ENCODE measurements at regions not wholly inside any gene's neighbourhood (a gene's known extent, or its start where the extent isn't known, plus 50 kb on each side); places are given as distances from the start of the nearest gene placed in this dataset.

GRCh38 chr12:45633733-45634132 lies 95.8 kb upstream of the ARID2 start:
- Mint-ChIP-seq H3K27ac (no peak overlapping the region), H3K4me1 (peaks cover 0 to 3% (median 0%) of the 10 kb centered on the region in 4 donors), H3K4me3 (no peak overlapping the region), H3K27me3 (peaks cover 28% of the 10 kb centered on the region), H3K9me3 (peaks cover 0 to 3% (median 0%) of the 10 kb centered on the region in 7 donors), H3K36me3 (no peaks in the 10 kb centered on the region)
- H3K27ac ChIP-seq (ENCODE audit: insufficient read depth, low read length, poor library complexity, severe bottlenecking): no peak overlapping the region
- ATAC-seq (ENCODE audit: low read depth in 2 of 2) (no peak), DNase-seq (no peak)
- no peak overlapping the region for H3K4me3 ChIP-seq (ENCODE audit: low read depth, low read length)
- H3K4me1 ChIP-seq (ENCODE audit: control insufficient read depth, insufficient read depth, low read length, poor library complexity, severe bottlenecking): no peaks in the 10 kb centered on the region
- H3K9me3 ChIP-seq (ENCODE audit: control insufficient read depth in 2 of 2, low read length in 2 of 2): no peaks in the 10 kb centered on the region
- H3K27me3 ChIP-seq (ENCODE audit: control insufficient read depth, insufficient read depth, low read length): peaks cover 7% of the 10 kb centered on the region
- no peaks in the 10 kb centered on the region for H3K36me3 ChIP-seq (ENCODE audit: control insufficient read depth, insufficient read depth, low read length)

- H3K36me3 ChIP-seq (ENCODE audit: control insufficient read depth, insufficient read depth, low read length): no peaks in the 10 kb centered on the region
- DNase-seq (no peak), ATAC-seq (ENCODE audit: low read depth in 2 of 2) (no peak)
- no peaks in the 10 kb centered on the region for H3K36me3 Mint-ChIP-seq
- H3K4me3 Mint-ChIP-seq: no peak overlapping the region
- no peaks in the 10 kb centered on the region for H3K9me3 ChIP-seq (ENCODE audit: control insufficient read depth in 2 of 2, low read length in 2 of 2)
- H3K27me3 Mint-ChIP-seq: peaks cover 31% of the 10 kb centered on the region
- no peaks in the 10 kb centered on the region for H3K4me1 ChIP-seq (ENCODE audit: control insufficient read depth, insufficient read depth, low read length, poor library complexity, severe bottlenecking)
- no peak overlapping the region for H3K4me3 ChIP-seq (ENCODE audit: low read depth, low read length)
- H3K27ac ChIP-seq (ENCODE audit: insufficient read depth, low read length, poor library complexity, severe bottlenecking): no peak overlapping the region
- H3K4me1 Mint-ChIP-seq: peaks cover 0 to 3% (median 0%) of the 10 kb centered on the region in 4 donors
- no peak overlapping the region for H3K27ac Mint-ChIP-seq
- H3K27me3 ChIP-seq (ENCODE audit: control insufficient read depth, insufficient read depth, low read length): peaks cover 7% of the 10 kb centered on the region
- peaks cover 0 to 3% (median 0%) of the 10 kb centered on the region in 7 donors for H3K9me3 Mint-ChIP-seq
These were observed 95.1 kb upstream of the ARID2 start for GRCh38 chr12:45634273-45634917.

- Histone ChIP-seq H3K27me3 (ENCODE audit: control insufficient read depth, insufficient read depth, low read length) (no peaks in the 10 kb centered on the region), H3K4me3 (ENCODE audit: low read depth, low read length) (no peak overlapping the region), H3K27ac (ENCODE audit: insufficient read depth, low read length, poor library complexity, severe bottlenecking) (no peak overlapping the region), H3K9me3 (ENCODE audit: control insufficient read depth in 2 of 2, low read length in 2 of 2) (no peaks in the 10 kb centered on the region), H3K36me3 (ENCODE audit: control insufficient read depth, insufficient read depth, low read length) (no peaks in the 10 kb centered on the region), H3K4me1 (ENCODE audit: control insufficient read depth, insufficient read depth, low read length, poor library complexity, severe bottlenecking) (no peaks in the 10 kb centered on the region)
- Mint-ChIP-seq H3K27ac (no peak overlapping the region), H3K36me3 (no peaks in the 10 kb centered on the region), H3K27me3 (peaks cover 21% of the 10 kb centered on the region), H3K4me1 (peaks cover 0 to 3% (median 0%) of the 10 kb centered on the region in 4 donors), H3K4me3 (no peak overlapping the region), H3K9me3 (peaks cover 0 to 3% (median 0%) of the 10 kb centered on the region in 7 donors)
- DNase-seq (no peak), ATAC-seq (ENCODE audit: low read depth in 2 of 2) (no peak)
These were observed 92.3 kb upstream of the ARID2 start for GRCh38 chr12:45637242-45637641.

- no peaks in the 10 kb centered on the region for H3K36me3 Mint-ChIP-seq
- DNase-seq (no peak), ATAC-seq (ENCODE audit: low read depth in 2 of 2) (no peak)
- H3K4me3 Mint-ChIP-seq: no peak overlapping the region
- H3K9me3 Mint-ChIP-seq: peaks cover 0 to 3% (median 0%) of the 10 kb centered on the region in 7 donors
- no peak overlapping the region for H3K27ac ChIP-seq (ENCODE audit: insufficient read depth, low read length, poor library complexity, severe bottlenecking)
- peaks cover 0 to 3% (median 0%) of the 10 kb centered on the region in 4 donors for H3K4me1 Mint-ChIP-seq
- peaks cover 21% of the 10 kb centered on the region for H3K27me3 Mint-ChIP-seq
- no peaks in the 10 kb centered on the region for H3K9me3 ChIP-seq (ENCODE audit: control insufficient read depth in 2 of 2, low read length in 2 of 2)
- no peak overlapping the region for H3K4me3 ChIP-seq (ENCODE audit: low read depth, low read length)
- no peaks in the 10 kb centered on the region for H3K4me1 ChIP-seq (ENCODE audit: control insufficient read depth, insufficient read depth, low read length, poor library complexity, severe bottlenecking)
- H3K36me3 ChIP-seq (ENCODE audit: control insufficient read depth, insufficient read depth, low read length): no peaks in the 10 kb centered on the region
- H3K27me3 ChIP-seq (ENCODE audit: control insufficient read depth, insufficient read depth, low read length): no peaks in the 10 kb centered on the region
- H3K27ac Mint-ChIP-seq: no peak overlapping the region
These were observed 91.8 kb upstream of the ARID2 start for GRCh38 chr12:45637706-45638105.

- H3K27ac Mint-ChIP-seq: no peak overlapping the region
- Histone ChIP-seq H3K27ac (ENCODE audit: insufficient read depth, low read length, poor library complexity, severe bottlenecking) (no peak overlapping the region), H3K27me3 (ENCODE audit: control insufficient read depth, insufficient read depth, low read length) (no peaks in the 10 kb centered on the region), H3K36me3 (ENCODE audit: control insufficient read depth, insufficient read depth, low read length) (no peaks in the 10 kb centered on the region), H3K9me3 (ENCODE audit: control insufficient read depth in 2 of 2, low read length in 2 of 2) (no peaks in the 10 kb centered on the region), H3K4me3 (ENCODE audit: low read depth, low read length) (no peak overlapping the region), H3K4me1 (ENCODE audit: control insufficient read depth, insufficient read depth, low read length, poor library complexity, severe bottlenecking) (no peaks in the 10 kb centered on the region)
- H3K27me3 Mint-ChIP-seq: peaks cover 21% of the 10 kb centered on the region
- no peaks in the 10 kb centered on the region for H3K36me3 Mint-ChIP-seq
- H3K4me3 Mint-ChIP-seq: no peak overlapping the region
- peaks cover 0 to 3% (median 0%) of the 10 kb centered on the region in 4 donors for H3K4me1 Mint-ChIP-seq
- ATAC-seq (ENCODE audit: low read depth in 2 of 2): no peak
- no peak for DNase-seq
- H3K9me3 Mint-ChIP-seq: peaks cover 0 to 3% (median 0%) of the 10 kb centered on the region in 7 donors
These were observed 91.1 kb upstream of the ARID2 start for GRCh38 chr12:45638386-45638785.

GRCh38 chr12:45644541-45644940 lies 85.0 kb upstream of the ARID2 start:
- Mint-ChIP-seq H3K4me1 (peaks cover 0 to 10% (median 6%) of the 10 kb centered on the region in 4 donors), H3K4me3 (peak overlapping the region in 1 of 4 donors; percentile 6), H3K36me3 (no peaks in the 10 kb centered on the region), H3K27me3 (peaks cover 13% of the 10 kb centered on the region), H3K27ac (peak overlapping the region in 2 of 3 donors; percentile 28 to 94), H3K9me3 (no peaks in the 10 kb centered on the region)
- H3K27ac ChIP-seq (ENCODE audit: insufficient read depth, low read length, poor library complexity, severe bottlenecking): no peak overlapping the region
- ATAC-seq (ENCODE audit: low read depth in 2 of 2): no peak
- H3K27me3 ChIP-seq (ENCODE audit: control insufficient read depth, insufficient read depth, low read length): peaks cover 7% of the 10 kb centered on the region
- H3K36me3 ChIP-seq (ENCODE audit: control insufficient read depth, insufficient read depth, low read length): no peaks in the 10 kb centered on the region
- H3K4me1 ChIP-seq (ENCODE audit: control insufficient read depth, insufficient read depth, low read length, poor library complexity, severe bottlenecking): peaks cover 4% of the 10 kb centered on the region
- DNase-seq: peak in 1 of 3 donors; percentile 20
- no peak overlapping the region for H3K4me3 ChIP-seq (ENCODE audit: low read depth, low read length)
- H3K9me3 ChIP-seq (ENCODE audit: control insufficient read depth in 2 of 2, low read length in 2 of 2): no peaks in the 10 kb centered on the region

GRCh38 chr12:45646851-45647581 lies 82.5 kb upstream of the ARID2 start:
- Histone ChIP-seq H3K9me3 (ENCODE audit: control insufficient read depth in 2 of 2, low read length in 2 of 2) (no peaks in the 10 kb centered on the region), H3K27ac (ENCODE audit: insufficient read depth, low read length, poor library complexity, severe bottlenecking) (no peak overlapping the region), H3K27me3 (ENCODE audit: control insufficient read depth, insufficient read depth, low read length) (peaks cover 12% of the 10 kb centered on the region), H3K36me3 (ENCODE audit: control insufficient read depth, insufficient read depth, low read length) (no peaks in the 10 kb centered on the region), H3K4me3 (ENCODE audit: low read depth, low read length) (no peak overlapping the region), H3K4me1 (ENCODE audit: control insufficient read depth, insufficient read depth, low read length, poor library complexity, severe bottlenecking) (peaks cover 4% of the 10 kb centered on the region)
- peaks cover 0 to 10% (median 6%) of the 10 kb centered on the region in 4 donors for H3K4me1 Mint-ChIP-seq
- H3K4me3 Mint-ChIP-seq: no peak overlapping the region
- DNase-seq: no peak
- no peak overlapping the region for H3K27ac Mint-ChIP-seq
- H3K36me3 Mint-ChIP-seq: no peaks in the 10 kb centered on the region
- H3K27me3 Mint-ChIP-seq: peaks cover 24% of the 10 kb centered on the region
- no peaks in the 10 kb centered on the region for H3K9me3 Mint-ChIP-seq
- no peak for ATAC-seq (ENCODE audit: low read depth in 2 of 2)

Data from CD4-positive, CD25-positive, alpha-beta regulatory T cell (primary cell).